H1 (cell line): ENCODE measurements at regions not wholly inside any gene's neighbourhood (a gene's known extent, or its start where the extent isn't known, plus 50 kb on each side); places are given as distances from the start of the nearest gene placed in this dataset.

Source experiments
- CTCF ChIA-PET: fragments of 300-600 bp; sonication (Branson Sonifier 250); formaldehyde crosslinking; loops from one replicate; lab custom pipeline; 2021; ENCODE audit not compliant: partially characterized antibody; lab: Charles Lee
- POLR2A ChIA-PET: fragments of 300-600 bp; sonication (Branson Sonifier 250); formaldehyde crosslinking; loops from one replicate; lab custom pipeline; 2021; ENCODE audit warnings: inconsistent platforms; ENCODE audit not compliant: partially characterized antibody; lab: Charles Lee
- DNase-seq, 2 experiments: peaks; one replicate each; pipeline versions ENCODE4 v3.0.0 to v3.0.0-alpha.2; 2010 to 2022; ENCODE audit warnings: low spot score in 2 of 2, low read depth in 1 of 2, mixed read lengths in 1 of 2
- FAIRE-seq: peaks from 2 replicates; lab custom pipeline; 2011; peaks lifted over from hg19 to GRCh38; lab: Jason Lieb, UNC
- H2AFZ ChIP-seq: 2 replicates; pipeline ENCODE4 v1.8.1; 2012; ENCODE audit warnings: low read length, inconsistent platforms
- H2AK5ac ChIP-seq: 2 replicates; pipeline ENCODE4 v1.6.1; 2013; ENCODE audit warnings: low read depth, low read length
- H2BK120ac ChIP-seq: replicated peaks from 2 replicates; pipeline ENCODE3; 2013; ENCODE audit warnings: low read depth, low read length, inconsistent platforms
- H2BK12ac ChIP-seq: 2 replicates; pipeline ENCODE4 v1.6.1; 2013; ENCODE audit warnings: low read depth, low read length
- H2BK15ac ChIP-seq: 2 replicates; pipeline ENCODE4 v1.6.1; 2013; ENCODE audit warnings: low read length
- H2BK20ac ChIP-seq: 2 replicates; pipeline ENCODE4 v1.6.1; 2013; ENCODE audit warnings: low read length
- H2BK5ac ChIP-seq: 2 replicates; pipeline ENCODE4 v1.6.1; 2013; ENCODE audit warnings: low read depth, low read length
- H3K14ac ChIP-seq: 2 replicates; pipeline ENCODE4 v1.6.1; 2013; ENCODE audit warnings: inconsistent platforms; ENCODE audit not compliant: insufficient read length
- H3K18ac ChIP-seq: 2 replicates; pipeline ENCODE4 v1.6.1; 2013; ENCODE audit warnings: low read length; ENCODE audit errors: extremely low read depth
- H3K23ac ChIP-seq: 2 replicates; pipeline ENCODE4 v1.6.1; 2013; ENCODE audit warnings: inconsistent platforms; ENCODE audit not compliant: insufficient read length
- H3K23me2 ChIP-seq: 2 replicates; pipeline ENCODE4 v1.6.1; 2013; ENCODE audit warnings: low read depth, low read length
- H3K27ac ChIP-seq: 2 replicates; pipeline ENCODE4 v1.6.1; 2011; ENCODE audit warnings: low read depth, low read length, inconsistent platforms
- H3K27me3 ChIP-seq, 4 experiments: replicated peaks in 1 of 4; 1 replicate in 1 of 4; 2 replicates in 3 of 4; pipeline versions ENCODE4 v1.6.1 to v1.8.1; 2011 to 2013; ENCODE audit warnings: low read length in 3 of 4, mild to moderate bottlenecking in 3 of 4, inconsistent platforms in 2 of 4, mixed read lengths in 2 of 4, moderate library complexity in 1 of 4; ENCODE audit not compliant: control insufficient read depth in 3 of 4, insufficient read depth in 3 of 4; ENCODE audit errors: extremely low read depth in 1 of 4
- H3K36me3 ChIP-seq, 4 experiments: 2 replicates each; pipeline versions ENCODE4 v1.6.1 to v1.8.1; 2011 to 2013; ENCODE audit warnings: mild to moderate bottlenecking in 4 of 4, low read length in 3 of 4, moderate library complexity in 2 of 4, control low read depth in 1 of 4, inconsistent platforms in 1 of 4; ENCODE audit not compliant: insufficient read depth in 4 of 4, control insufficient read depth in 2 of 4
- H3K4ac ChIP-seq: replicated peaks from 2 replicates; pipeline ENCODE3; 2013; ENCODE audit warnings: low read length, low read depth, mixed read lengths, inconsistent platforms; ENCODE audit not compliant: insufficient read length
- H3K4me1 ChIP-seq, 4 experiments: replicated peaks in 1 of 4; 1 replicate in 1 of 4; 2 replicates in 3 of 4; pipeline versions ENCODE4 v1.6.1 to v1.8.1; 2011 to 2013; ENCODE audit warnings: low read length in 3 of 4, inconsistent platforms in 2 of 4, mixed read lengths in 1 of 4; ENCODE audit not compliant: insufficient read depth in 4 of 4, control insufficient read depth in 3 of 4
- H3K4me2 ChIP-seq, 2 experiments: 2 replicates each; pipeline versions ENCODE4 v1.6.1 to v1.8.1; 2011 to 2013; ENCODE audit warnings: low read depth in 2 of 2, low read length in 2 of 2, control low read depth in 1 of 2, inconsistent platforms in 1 of 2, mild to moderate bottlenecking in 1 of 2; ENCODE audit not compliant: insufficient read depth in 1 of 2
- H3K4me3 ChIP-seq, 4 experiments: fragments of 200-600, 300-600 bp in 1 of 4; sonication (generic), shearing (Covaris generic), sonication (Bioruptor Twin) in 1 of 4; 2 replicates each; pipeline versions ENCODE4 v1.5.1 to v1.8.1; 2011 to 2016; ENCODE audit warnings: low read length in 4 of 4, low read depth in 3 of 4, control low read depth in 2 of 4, inconsistent platforms in 2 of 4, mild to moderate bottlenecking in 2 of 4, mixed read lengths in 1 of 4, moderate library complexity in 1 of 4; ENCODE audit not compliant: insufficient read depth in 2 of 4; ENCODE audit errors: extremely low read depth in 1 of 4
- H3K56ac ChIP-seq: replicated peaks from 2 replicates; pipeline ENCODE3; 2013; ENCODE audit warnings: low read depth, mild to moderate bottlenecking, mixed read lengths, low read length, inconsistent platforms; ENCODE audit not compliant: insufficient read length
- H3K79me1 ChIP-seq: 2 replicates; pipeline ENCODE4 v1.6.1; 2013; ENCODE audit warnings: low read depth, low read length, control low read depth
- H3K79me2 ChIP-seq, 2 experiments: 2 replicates each; pipeline versions ENCODE4 v1.6.1 to v1.8.1; 2012 to 2013; ENCODE audit warnings: low read length in 2 of 2, mild to moderate bottlenecking in 2 of 2, inconsistent platforms in 1 of 2; ENCODE audit not compliant: insufficient read depth in 2 of 2, control insufficient read depth in 1 of 2
- H3K9ac ChIP-seq, 4 experiments: replicated peaks in 1 of 4; 1 replicate in 1 of 4; 2 replicates in 3 of 4; pipeline versions ENCODE4 v1.6.1 to v1.8.1; 2011 to 2013; ENCODE audit warnings: low read depth in 3 of 4, low read length in 3 of 4, control low read depth in 2 of 4, mild to moderate bottlenecking in 2 of 4, moderate library complexity in 2 of 4, inconsistent platforms in 1 of 4; ENCODE audit errors: extremely low read depth in 1 of 4
- H3K9me3 ChIP-seq, 2 experiments: 2 replicates each; pipeline versions ENCODE4 v1.6.1 to v1.8.1; 2012 to 2013; ENCODE audit warnings: mild to moderate bottlenecking in 2 of 2, moderate library complexity in 2 of 2, control low read depth in 1 of 2, inconsistent platforms in 1 of 2, low read depth in 1 of 2, low read length in 1 of 2, mixed read lengths in 1 of 2; ENCODE audit not compliant: insufficient read depth in 2 of 2
- H4K20me1 ChIP-seq, 2 experiments: replicated peaks in 1 of 2; 2 replicates each; pipeline versions ENCODE3 to v1.8.1; 2011 to 2013; ENCODE audit warnings: inconsistent platforms in 2 of 2, low read length in 2 of 2, mild to moderate bottlenecking in 1 of 2; ENCODE audit not compliant: insufficient read depth in 2 of 2, control insufficient read depth in 1 of 2
- H4K5ac ChIP-seq: 2 replicates; pipeline ENCODE4 v1.6.1; 2013; ENCODE audit warnings: low read length, low read depth, mixed read lengths, inconsistent platforms; ENCODE audit not compliant: insufficient read length
- H4K8ac ChIP-seq: 2 replicates; pipeline ENCODE4 v1.8.0; 2013; ENCODE audit warnings: mild to moderate bottlenecking, moderate library complexity, low read length, inconsistent platforms; ENCODE audit not compliant: insufficient read depth; ENCODE audit errors: extremely low read depth
- H4K91ac ChIP-seq: replicated peaks from 2 replicates; pipeline ENCODE3; 2013; ENCODE audit warnings: low read length, mixed read lengths, inconsistent platforms; ENCODE audit not compliant: insufficient read length
- CBX5 ChIP-seq: fragments of 300-800, 300-1000 bp; sonication (generic); IDR thresholded peaks from 2 replicates; pipeline ENCODE4 v1.7.1; 2016; ENCODE audit warnings: antibody characterized with exemption, low read length, low read depth
- CBX8 ChIP-seq: fragments of 300-800, 300-1000 bp; sonication (generic); IDR thresholded peaks from 2 replicates; pipeline ENCODE4 v1.7.1; 2016; ENCODE audit warnings: low read depth, low read length, borderline replicate concordance
- CTBP2 ChIP-seq: IDR thresholded peaks from 2 replicates; pipeline ENCODE4 v1.7.0; 2011; ENCODE audit warnings: borderline replicate concordance, mild to moderate bottlenecking, moderate library complexity, mixed read lengths, low read length; ENCODE audit not compliant: insufficient read depth, insufficient read length
- GABPA ChIP-seq: IDR thresholded peaks from 2 replicates; pipeline ENCODE4 v1.6.1; 2011; ENCODE audit warnings: mild to moderate bottlenecking, low read length, moderate library complexity, borderline replicate concordance; ENCODE audit not compliant: insufficient read depth
- GTF2F1 ChIP-seq: IDR thresholded peaks from 2 replicates; pipeline ENCODE4 v1.6.1; 2012; ENCODE audit warnings: low read depth, low read length, improper control_type of control experiment, borderline replicate concordance
- KDM5A ChIP-seq: fragments of 200-600 bp; IDR thresholded peaks from 2 replicates; pipeline ENCODE4 v1.7.1; 2012; ENCODE audit warnings: mild to moderate bottlenecking, low read length, inconsistent platforms, mixed read lengths
- MAFK ChIP-seq: IDR thresholded peaks from 2 replicates; pipeline ENCODE4 v1.6.1; 2012; ENCODE audit warnings: low read depth, mild to moderate bottlenecking, improper control_type of control experiment, low read length
- POLR2AphosphoS5 ChIP-seq: IDR thresholded peaks from 2 replicates; pipeline ENCODE4 v1.6.1; 2011; ENCODE audit warnings: low read depth, low read length
- RAD21 ChIP-seq, 2 experiments: IDR thresholded peaks in 1 of 2; conservative IDR thresholded peaks in 1 of 2; 2 replicates each; pipeline ENCODE4 v1.6.1; 2011; ENCODE audit warnings: low read depth in 2 of 2, low read length in 2 of 2, improper control_type of control experiment in 1 of 2, inconsistent platforms in 1 of 2, mild to moderate bottlenecking in 1 of 2, moderate library complexity in 1 of 2
- RNF2 ChIP-seq: fragments of 200-900, 300-1000 bp; sonication (generic); IDR thresholded peaks from 2 replicates; pipeline ENCODE4 v1.7.1; 2016; ENCODE audit warnings: borderline replicate concordance, low read depth, mild to moderate bottlenecking, antibody characterized with exemption, low read length; ENCODE audit not compliant: poor library complexity, severe bottlenecking; ENCODE audit errors: missing control alignments
- SIRT6 ChIP-seq: IDR thresholded peaks from one replicate; pipeline ENCODE4 v1.7.1; 2012; ENCODE audit warnings: low read length, inconsistent platforms
- SP4 ChIP-seq: IDR thresholded peaks from 2 replicates; pipeline ENCODE4 v1.6.1; 2012; ENCODE audit warnings: low read length, inconsistent platforms
- TAF7 ChIP-seq: optimal IDR thresholded peaks from 2 replicates; pipeline ENCODE3; 2011; ENCODE audit warnings: low read depth, mild to moderate bottlenecking, inconsistent platforms, low read length, moderate library complexity, borderline replicate concordance
- WGBS, 2 experiments: shearing (Covaris generic) in 1 of 2; methylation state at CpG; one replicate each; pipeline versions ENCODE4 v1.1.6 to v1.1.7; 2013 to 2015; ENCODE audit warnings: low lambda C conversion rate in 2 of 2, mixed read lengths in 2 of 2, inconsistent platforms in 1 of 2, low coverage in 1 of 2, missing lambda C conversion rate in 1 of 2; ENCODE audit not compliant: insufficient replicate concordance in 2 of 2, insufficient coverage in 1 of 2, insufficient read length in 1 of 2; ENCODE audit errors: extremely low coverage in 1 of 2, missing lambda C conversion rate in 1 of 2; 5-methylcytosine and 5-hydroxymethylcytosine counted together
- TF ChIP-seq, protein P1 (sequence below): IDR thresholded peaks from 2 replicates; pipeline ENCODE4 v1.6.1; 2012; ENCODE audit warnings: inconsistent platforms

DNA sequence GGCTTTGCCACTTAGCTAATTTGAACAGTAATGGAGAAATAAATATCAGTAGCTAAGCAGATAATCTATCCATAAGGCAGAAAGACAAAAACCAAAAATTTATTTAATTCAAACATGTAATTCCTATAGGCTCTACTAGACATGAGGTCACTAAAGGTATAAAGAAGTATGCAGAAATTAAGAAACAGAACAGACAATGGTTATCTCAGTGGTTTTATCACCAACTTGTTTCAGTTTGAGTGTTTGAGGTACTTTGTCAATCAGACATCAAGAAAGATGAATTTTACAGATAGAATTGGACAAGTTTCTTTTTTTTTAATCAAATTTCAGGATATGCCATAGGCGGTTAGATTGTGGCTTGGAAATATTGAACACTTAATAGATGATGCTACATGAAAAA is 67.4 kb upstream of the ZEB2 start:
- Histone ChIP-seq H3K79me2 (no peaks in the 10 kb centered on the region), H4K20me1 (no peaks in the 10 kb centered on the region), H3K27me3 (no peaks in the 10 kb centered on the region), H3K18ac (no peak overlapping the region), H2BK120ac (no peak overlapping the region), H2AK5ac (no peak overlapping the region), H3K27ac (no peak overlapping the region), H3K4me2 (no peak overlapping the region), H3K9me3 (no peaks in the 10 kb centered on the region), H3K23me2 (no peaks in the 10 kb centered on the region; the same call in 1 of the 2 replicates), H3K9ac (no peak overlapping the region), H3K79me1 (no peaks in the 10 kb centered on the region), H3K4ac (no peak overlapping the region), H3K4me3 (no peak overlapping the region), H3K23ac (no peak overlapping the region), H2BK5ac (no peak overlapping the region), H3K4me1 (peaks cover 0 to 8% (median 1%) of the 10 kb centered on the region in 4 experiments; a peak in 3 of 7 replicates), H3K36me3 (no peaks in the 10 kb centered on the region), H2AFZ (no peak overlapping the region), H4K8ac (no peak overlapping the region), H2BK12ac (no peak overlapping the region), H4K5ac (no peak overlapping the region), H3K56ac (no peak overlapping the region), H4K91ac (no peak overlapping the region), H2BK20ac (no peak overlapping the region), H2BK15ac (no peak overlapping the region), H3K14ac (no peak overlapping the region)
- POLR2A ChIA-PET: no interaction called here
- TF ChIP-seq GTF2F1 (no peak), TAF7 (no peak), MAFK (no peak), CBX8 (no peak), KDM5A (no peak), CTBP2 (no peak), GABPA (no peak), POLR2AphosphoS5 (no peak), RNF2 (no peak), CBX5 (no peak), RAD21 (IDR thresholded peaks at IDR 0.05 in 1 of 2, conservative IDR thresholded peaks at IDR 0.05 in 1 of 2; ENCODE audit: low read depth in 2 of 2, low read length in 2 of 2) (no peak), SIRT6 (no peak), SP4 (no peak)
- TF ChIP-seq, protein P1, sequence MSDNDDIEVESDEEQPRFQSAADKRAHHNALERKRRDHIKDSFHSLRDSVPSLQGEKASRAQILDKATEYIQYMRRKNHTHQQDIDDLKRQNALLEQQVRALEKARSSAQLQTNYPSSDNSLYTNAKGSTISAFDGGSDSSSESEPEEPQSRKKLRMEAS: no peak
- CTCF ChIA-PET: no interaction called here
- no peak for DNase-seq
- WGBS, 2 experiments: 71% methylated on average over 1 of the region's 1 CpG; no CpG with 5 or more reads in 1 of the 2 experiments
- no peak for FAIRE-seq
